NCI-H226 (cell line): ENCODE measurements at regions not wholly inside any gene's neighbourhood (a gene's known extent, or its start where the extent isn't known, plus 50 kb on each side); places are given as distances from the start of the nearest gene placed in this dataset.

ENCODE experiments used
- DNase-seq: peaks from one replicate; pipeline ENCODE4 v3.0.0-alpha.2; 2015

DNA sequence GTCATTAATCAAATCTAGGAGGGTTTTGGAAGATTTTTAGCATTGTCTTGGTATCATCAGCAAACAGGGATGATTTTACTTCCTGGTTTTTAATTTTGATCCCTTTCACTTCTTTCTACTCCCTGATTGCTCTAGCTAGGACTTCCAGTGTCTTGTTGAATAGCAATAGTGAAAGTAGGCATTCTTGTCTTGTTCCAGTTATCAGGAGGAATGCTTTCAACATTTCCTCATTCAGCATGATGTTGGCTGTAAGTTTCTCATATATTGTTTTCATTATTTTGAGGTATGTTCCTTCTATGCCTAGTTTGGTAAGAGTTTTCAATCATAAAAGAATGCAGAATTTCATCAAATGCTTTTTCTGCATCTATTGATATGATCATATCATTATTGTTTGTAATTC lies 244.2 kb upstream of the CLEC14A start:
- DNase-seq = peak; percentile 22

DNA sequence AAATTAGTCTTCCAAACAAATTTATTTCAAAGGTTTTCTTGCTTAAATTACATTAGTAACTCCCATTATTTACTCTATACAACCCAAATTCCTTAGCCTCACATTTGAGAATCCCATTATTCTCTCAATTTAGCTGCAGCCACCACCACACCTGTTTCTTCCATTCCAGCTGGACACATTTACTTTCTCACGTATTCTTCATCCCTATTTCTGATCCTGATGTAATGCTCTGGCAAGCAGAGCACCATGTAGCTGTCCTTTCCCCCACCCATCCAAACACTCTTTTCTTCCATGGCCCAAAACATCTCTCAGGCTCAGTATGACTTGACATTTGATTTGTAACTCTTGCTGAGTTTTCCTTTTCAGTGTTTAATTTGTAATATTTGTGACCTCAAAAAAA lies 240.2 kb upstream of the CLEC14A start:
- no peak for DNase-seq

DNA sequence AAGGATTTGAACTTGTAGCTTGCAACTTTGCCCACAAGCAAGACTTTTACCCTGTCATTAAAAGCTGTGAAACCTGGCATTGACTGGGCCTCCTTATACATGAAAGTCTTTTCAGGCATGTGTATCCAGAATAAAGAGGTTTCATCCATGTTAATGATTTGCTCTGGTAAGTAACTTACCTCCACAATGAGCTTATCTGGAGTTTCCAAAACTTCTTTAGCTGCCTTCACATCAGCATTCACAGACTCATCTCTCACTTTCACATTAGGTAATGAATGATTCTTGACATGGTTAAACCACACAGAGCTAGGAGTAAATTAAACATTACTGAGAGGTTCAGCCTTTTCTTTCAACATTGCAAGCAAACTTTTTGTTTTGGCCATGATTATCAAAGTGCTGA lies 234.4 kb upstream of the CLEC14A start:
- DNase-seq = no peak

DNA sequence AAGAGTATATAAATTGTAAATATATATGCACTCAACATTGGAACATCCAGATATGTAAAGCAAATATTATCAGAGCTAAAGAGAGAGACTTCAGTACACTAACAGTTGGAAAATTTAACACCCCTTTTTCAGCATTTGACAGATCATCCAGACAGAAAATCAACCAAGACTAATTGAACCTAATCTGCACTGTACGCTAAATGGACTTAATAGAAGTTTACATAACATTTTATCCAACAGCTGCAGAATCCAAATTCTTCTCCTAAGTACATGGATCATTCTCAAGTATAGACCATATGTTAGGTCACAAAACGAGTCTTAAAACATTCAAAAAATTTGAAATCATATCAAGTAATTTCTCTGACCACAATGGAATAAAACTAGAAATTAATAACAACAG lies 229.1 kb upstream of the CLEC14A start:
- DNase-seq = no peak

DNA sequence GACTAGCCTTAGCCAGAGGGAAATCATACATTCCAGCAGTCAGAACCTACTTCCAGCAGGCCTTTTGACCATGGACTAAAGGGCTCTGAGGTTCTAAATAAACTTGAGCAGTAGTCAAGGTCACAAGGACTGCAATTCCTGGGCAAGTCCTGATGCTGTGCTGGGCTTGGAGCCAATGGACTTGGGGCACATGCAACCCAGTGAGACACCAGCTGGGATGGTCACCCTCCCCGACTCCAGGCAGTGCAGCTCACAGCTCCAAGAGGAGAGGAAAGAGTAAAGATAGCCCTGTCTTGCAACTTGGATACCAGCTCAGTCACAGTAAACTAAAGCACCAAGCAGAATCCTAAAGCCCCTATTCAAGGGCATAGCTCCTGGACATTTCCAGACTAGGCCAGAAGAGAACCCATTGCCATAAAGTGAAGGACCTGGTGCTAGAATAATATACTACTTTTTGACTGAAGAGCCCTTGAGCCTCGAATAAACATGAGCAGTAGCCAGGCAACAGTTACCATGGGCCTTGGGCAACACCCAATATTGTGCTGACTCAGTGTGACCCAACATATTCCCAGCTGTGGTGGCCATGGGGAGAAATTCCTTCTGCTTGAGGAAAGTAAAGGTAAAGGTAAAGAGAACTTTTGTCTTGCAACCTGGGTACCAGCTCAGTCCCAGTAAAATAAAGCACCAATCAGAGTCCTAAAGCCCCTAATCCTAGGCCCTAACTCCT lies 226.2 kb upstream of the CLEC14A start:
- peak; percentile 44 for DNase-seq

DNA sequence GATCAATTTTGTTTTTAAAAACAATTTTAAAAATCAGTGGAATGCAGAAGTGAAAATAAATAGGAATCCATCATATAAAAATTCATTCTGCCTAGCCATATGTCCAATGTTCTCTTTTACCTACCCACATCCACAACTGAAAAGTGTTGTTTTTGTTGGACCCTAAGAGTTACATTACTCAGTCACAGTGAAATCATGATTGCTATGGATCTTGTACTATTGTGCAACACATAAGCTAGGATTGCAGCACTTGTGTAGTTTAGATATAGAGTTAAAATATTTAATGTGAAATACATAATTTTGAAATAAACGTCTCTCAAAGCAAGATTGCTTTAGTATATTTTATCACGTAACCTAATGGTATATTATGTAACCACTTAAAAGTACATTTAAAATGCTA lies 213.3 kb upstream of the CLEC14A start:
- no peak for DNase-seq

DNA sequence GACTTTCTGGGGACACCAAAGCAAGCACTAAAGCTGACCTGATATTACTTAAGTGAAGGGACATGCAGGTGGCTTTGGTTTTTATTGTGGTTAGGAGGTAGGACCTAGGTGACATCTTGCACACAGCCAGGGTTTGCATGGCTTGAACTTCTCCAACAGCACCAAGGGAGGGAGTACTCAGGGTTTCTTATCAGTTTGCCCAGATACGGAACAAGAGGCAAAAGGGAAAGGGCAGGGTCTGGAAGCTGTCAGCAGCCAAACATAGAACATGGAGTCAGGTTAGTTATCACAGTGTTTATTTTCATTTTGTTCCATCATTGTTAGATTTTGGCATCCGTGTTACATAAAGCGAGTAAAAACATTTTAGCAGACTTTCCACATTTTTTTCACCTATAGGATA lies 186.3 kb upstream of the CLEC14A start:
- no peak for DNase-seq

DNA sequence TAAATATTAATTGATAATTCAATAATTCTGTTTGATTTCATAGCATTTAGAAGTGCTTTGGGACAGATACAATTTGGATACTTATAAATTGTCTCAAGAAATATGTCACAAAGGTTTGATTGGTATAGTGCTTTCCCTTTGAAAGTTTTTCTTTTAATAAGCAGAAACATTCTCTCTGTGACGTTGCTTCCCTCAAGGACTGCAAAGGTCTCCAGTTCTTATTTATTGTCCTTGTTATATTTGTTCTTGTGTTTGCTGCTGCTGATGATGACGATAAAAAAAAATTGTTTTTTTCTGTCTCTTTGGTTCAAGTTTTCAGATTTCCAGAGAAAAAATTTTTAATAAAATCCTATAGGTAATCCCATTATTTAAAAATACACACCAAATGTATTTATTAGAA lies 176.3 kb upstream of the CLEC14A start:
- DNase-seq = no peak

DNA sequence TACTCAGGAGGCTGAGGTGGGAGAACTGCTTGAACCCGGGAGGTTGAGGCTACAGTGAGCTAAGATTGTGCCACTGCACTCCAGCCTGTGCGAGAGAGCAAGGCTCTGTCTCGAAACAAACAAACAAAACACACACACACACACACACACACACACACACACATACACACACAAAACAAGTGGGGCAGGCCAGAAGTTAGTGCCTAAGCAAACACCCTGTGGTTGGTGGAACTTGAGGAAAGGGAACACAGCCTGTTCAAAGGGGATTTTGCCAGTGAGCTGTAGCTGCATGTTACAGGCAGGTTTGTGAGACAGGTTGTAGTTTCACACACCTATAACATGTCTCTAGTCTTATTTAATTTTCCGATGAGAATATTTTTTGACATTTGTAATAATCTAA lies 175.3 kb upstream of the CLEC14A start:
- no peak for DNase-seq

DNA sequence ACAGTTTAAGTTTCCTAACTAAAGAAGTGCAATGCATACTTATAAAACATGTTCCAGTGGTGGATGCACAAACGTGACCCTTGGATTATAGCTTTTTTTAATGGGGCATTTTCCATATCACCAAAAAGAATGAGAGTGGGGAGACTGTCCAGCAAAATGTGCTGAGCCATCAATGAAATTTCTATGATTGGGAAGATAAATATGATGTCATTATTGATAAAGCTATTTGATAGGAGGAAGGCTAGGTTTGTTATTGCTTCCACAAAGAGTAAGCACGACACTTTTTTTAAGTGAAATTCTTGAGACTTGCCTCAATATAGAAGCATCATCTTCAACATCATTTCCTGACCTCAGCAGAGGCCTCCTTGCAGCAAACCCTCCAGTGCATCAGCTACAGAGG lies 174.6 kb upstream of the CLEC14A start:
- no peak for DNase-seq

DNA sequence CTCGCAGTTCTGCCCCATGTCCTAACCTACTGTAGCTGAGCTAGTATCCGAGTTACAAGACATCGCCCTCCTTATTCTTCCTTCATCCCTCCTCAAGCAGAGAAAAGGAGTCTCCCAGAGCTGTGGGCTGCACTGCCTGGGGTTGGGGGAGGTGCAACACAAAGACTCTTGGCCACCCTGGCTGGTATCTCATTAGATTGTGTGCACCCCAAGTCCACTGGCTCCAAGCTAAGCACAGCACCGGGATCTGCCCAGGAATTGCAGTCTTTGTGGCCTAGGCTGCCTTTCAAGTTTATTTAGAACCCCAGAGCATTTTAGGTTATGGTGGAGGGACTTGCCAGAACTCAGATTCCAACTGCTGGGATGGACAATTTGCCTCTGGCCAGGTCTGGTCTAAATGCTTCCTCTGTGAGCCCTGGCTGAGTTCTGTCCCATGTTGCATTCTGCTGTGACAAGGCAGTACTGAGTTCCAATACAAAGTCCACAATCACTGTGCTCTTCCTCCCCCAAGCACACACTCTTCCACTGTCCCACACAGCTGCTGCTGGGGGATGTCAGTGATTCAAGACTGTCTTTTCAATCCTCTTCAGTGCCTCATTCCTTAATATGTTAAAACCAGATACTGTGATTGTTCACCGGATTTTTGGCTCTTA lies 169.6 kb upstream of the CLEC14A start:
- DNase-seq = no peak

DNA sequence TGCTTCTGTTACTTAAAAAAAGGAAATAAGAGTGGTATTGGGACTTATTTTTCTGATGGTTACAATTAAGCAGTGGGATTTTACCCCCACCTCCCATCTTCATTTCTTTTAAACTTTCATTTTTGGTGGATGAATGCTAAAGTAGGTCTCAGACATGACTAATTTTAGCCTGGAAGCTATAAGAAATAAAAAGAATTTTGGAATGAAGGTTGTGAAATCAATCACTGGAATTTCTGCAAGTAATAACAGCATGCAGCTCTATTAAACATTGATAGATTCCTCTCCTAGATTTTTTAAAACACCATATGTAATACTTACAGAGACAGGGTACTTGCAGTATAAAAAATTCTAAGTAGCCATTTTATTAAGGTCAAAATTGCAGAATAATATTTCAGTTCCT lies 164.2 kb upstream of the CLEC14A start:
- DNase-seq = no peak

DNA sequence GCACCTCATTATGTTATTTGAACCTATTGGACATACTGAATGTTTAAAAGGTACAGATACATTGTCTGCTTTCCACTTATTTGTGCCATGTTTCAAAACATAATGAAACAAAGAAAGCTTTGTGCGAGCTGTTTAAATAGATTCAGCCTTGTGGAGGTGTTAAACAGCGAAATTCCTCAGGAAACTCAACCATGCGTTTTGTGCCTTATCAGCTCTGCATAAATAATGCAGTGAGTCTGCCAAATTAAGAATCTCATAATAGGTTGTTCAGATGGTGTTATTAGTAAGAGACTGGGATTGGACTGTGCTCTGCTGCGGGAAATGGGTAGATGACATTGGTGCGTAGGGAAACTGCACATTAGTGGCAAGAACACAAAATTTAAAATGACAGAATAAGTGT lies 163.7 kb upstream of the CLEC14A start:
- DNase-seq = no peak

DNA sequence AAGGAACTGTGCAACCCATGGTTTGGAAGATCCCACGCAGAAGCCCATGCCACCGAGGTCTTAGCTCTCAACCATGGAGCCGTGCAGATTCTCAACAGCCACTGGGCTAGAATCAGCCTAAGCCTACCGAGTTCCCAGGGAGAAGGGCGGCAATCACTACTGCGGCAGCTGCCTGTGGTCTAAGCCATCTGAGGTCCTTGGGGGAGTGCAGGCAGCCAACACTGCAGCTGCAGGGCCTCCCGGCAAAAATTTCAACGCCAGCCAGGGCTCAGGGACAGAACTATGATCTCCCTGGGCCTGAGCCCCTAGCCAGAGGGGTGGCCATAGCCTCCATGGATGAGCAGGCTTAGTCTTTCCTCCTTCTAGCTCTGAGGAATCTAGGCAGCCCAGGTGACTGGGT lies 156.8 kb upstream of the CLEC14A start:
- DNase-seq = no peak

DNA sequence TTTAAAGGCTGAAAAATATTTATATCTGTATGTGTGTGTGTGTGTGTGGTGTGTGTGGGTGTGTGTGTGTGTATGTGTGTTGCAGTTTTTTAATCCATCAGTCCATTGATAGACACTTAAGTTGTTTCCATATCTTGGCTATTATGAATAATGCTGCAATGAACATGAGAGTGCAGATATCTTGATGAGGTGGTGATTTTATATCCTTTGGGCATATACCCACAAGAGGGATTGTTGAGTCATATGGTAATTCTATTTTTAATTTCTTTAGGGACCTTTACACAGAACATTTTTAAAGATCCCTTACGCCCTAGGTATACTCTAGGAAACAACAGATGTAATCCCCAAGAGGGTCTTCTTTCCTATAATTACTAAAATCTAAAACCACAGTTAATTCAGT lies 154.5 kb upstream of the CLEC14A start:
- DNase-seq = peak; percentile 35

DNA sequence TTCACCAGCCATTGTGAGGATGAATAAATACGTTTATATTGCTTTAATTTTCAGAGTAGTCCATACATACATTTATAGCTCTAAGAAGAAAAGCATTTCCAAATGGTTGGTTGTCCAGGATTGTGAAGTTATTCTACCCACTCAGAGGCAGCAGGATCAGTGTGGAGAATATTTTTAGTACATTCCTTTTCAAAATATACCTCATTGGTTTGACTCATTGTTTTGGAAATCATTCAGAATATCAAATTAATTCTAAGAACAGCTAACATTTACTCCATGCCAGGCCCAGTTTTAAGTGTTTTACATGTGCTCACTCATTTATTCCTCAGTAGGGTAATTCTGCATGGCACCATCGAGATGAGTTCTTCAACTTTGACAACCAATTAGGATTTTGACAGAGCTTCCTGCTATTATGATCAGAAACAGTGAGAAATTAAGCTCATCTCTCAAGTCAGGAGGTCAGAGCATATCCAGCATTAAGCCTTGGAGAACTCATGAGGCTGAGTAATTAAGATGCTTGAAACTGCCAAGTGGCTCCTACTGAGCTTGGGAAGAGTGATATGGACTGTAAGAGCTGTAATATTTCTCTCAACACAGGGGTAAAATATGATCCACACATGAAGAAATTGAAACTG lies 153.3 kb upstream of the CLEC14A start:
- DNase-seq = no peak

DNA sequence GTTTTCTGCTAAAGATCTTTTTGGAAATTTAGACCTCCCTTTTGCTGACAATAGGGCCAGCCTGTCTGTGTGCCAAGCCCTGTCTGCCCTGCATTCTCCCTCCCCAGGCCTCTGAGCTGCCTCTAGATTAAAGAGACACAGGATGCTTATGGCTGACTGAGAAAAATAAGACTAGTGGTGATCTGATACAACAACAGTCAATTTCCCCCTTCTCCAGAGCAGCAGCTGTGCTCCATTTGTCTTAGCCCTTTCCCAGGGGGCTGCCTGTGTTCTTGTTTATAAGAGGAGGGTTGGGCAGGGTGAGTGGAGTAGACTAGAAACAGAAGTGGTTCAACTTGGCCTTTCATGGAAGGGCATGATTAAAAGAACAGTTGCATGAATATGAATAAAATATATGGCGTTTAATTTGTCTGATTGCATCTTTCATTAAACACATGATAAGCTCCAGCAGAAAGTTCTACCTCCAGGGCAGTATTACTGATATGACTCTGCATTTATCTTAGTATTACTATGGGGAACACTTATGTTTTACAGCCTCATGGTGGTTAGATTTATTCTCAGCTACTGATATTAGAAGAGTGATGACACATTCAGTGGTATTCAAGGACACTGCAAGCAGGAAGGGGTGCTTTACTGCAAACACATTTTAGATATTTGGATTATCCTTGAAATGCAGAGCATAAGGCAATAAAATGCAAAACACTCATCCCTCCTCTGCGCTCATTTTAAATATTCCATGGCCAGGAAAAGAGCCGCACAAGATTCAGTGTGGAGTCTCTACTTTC lies 150.2 kb upstream of the CLEC14A start:
- DNase-seq = peak; percentile 76

DNA sequence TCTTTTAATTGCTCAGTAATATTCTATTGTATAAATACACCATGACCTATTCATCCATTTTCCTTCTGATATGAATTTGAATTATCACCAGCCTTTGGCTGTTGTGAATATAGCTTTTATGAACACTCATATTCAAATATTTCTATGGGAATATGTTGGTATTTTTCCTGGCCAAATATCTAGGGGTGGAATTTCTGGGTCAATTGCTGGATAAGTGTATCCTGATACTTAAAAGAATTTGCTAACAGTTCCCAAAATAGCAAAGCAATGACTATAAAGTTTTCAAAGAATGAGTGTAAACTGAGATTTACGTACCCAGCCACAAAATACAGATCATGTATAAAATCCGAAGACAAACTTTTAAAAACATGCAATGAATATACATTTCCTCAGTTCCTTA lies 148.7 kb upstream of the CLEC14A start:
- DNase-seq = peak; percentile 35

DNA sequence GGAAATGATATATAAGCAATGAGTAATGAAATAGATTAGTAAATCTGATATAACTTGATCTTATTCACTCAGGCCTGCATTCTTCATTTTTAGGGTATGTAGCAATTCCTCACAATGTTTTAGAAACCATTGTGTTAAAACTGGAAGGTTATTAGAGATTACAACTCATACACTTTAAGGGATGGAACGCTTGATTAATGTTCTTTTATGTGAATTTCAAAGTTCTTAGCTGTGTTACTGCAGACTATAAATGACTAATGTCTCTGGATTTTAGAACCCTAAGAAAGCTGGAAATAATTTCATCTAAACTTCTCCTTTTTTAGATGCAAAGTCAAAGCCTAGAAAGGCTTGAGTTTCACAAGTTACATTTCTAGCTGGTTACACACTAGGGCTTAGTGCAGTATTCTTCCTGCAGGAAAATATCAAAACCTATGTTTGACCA lies 148.2 kb upstream of the CLEC14A start:
- peak; percentile 81 for DNase-seq

DNA sequence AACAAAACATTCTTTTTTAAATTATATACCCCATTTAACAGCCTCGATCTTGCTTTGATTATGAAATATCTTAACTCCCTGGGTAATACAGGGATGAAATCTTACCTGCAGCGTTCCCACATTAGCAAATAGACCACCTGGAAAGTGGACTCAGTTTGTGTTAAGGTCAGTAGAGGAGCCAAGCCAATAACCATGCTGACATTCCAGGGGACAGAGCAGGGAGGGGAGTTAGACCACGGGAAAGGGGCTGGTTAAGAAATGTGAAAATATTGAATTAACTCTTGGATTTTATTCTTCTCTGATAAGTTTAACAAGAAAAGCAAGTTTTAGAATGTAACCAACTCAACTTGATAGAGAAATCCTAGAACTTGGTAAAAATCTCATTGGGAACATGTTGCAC lies 144.9 kb upstream of the CLEC14A start:
- no peak for DNase-seq

DNA sequence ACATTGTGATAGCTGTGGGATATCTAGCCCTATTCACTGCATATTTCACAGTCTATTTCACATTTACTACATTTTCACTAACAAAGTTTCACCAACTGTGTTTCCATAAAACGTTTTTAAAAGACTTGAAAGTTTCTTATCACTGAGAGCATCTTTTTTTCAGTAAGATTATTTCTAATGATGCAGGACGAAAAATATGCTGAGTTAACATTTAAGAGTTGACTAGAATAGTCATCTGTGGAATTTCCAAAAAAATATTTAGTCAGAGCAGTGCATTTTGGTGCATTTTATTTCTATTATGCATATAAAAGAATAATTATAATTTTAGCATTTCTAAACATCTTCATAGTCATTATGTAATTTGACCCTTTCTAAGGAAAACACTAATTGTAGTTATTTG lies 143.8 kb upstream of the CLEC14A start:
- DNase-seq = no peak

DNA sequence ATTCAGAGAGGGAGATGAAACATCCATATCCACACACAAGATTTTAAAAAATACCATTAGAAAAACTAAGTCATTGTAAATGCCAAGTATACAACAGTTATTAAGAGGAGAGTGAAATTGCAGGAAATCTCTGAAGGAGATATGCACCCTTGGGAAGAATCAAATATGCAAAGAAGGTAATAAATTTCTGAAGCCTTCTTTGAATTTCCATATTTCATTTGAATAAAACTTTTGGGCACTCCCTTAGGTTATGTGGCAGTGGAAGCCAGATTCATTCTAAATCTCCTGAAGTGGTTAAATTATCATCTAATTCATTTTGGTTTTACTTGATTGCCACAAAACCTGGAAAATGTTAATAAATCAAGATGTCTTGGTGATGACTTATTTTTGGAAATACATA lies 138.9 kb upstream of the CLEC14A start:
- no peak for DNase-seq

DNA sequence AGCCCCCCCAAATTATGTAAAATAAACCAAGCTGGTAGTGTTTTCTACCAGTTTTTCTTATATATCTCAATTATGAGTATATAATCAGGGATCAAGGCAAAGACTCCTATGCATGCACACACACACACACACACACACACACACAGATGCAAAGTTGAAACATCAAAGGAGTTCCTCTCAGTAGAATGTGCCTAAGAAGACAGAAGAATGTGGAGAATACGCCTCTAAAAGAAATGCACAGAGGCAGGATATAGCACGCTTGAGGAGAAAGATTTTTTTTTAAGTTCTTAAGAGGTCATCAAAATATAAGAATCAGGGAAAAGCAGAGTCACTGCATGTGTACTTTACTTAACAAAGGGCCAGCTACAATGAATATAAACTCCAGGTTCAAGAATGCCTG lies 138.2 kb upstream of the CLEC14A start:
- DNase-seq = no peak

DNA sequence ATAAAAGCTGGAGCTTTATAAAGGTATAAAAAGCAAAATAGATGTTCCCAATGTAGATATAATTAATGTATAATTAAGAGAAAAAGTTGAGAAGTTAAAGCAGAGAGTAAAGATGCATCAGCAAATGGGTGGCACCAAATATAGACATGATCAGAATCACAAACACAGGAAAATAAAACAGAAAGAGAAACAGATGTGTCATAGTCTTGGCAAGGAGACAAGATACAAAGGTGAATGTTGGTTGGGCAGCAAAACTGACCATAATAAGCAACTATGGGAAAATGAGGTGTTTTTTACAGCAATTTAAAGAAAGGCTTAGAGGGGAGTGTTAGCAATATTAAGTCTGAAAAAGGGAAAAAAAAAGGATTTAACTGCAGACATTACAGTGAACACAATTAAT lies 135.4 kb upstream of the CLEC14A start:
- DNase-seq = peak; percentile 22
